Neural progenitor cell (in vitro differentiated cells): ENCODE measurements at regions not wholly inside any gene's neighbourhood (a gene's known extent, or its start where the extent isn't known, plus 50 kb on each side); places are given as distances from the start of the nearest gene placed in this dataset.

Experiments used
- CTCF ChIP-seq: fragments of 200-600 bp; sonication (generic); IDR thresholded peaks from 2 replicates; pipeline ENCODE4 v1.5.1; 2017; ENCODE audit warnings: antibody characterized with exemption, mild to moderate bottlenecking
- EZH2 ChIP-seq: fragments of 200-600 bp; sonication (generic); IDR thresholded peaks from 2 replicates; pipeline ENCODE4 v1.6.1; 2017; ENCODE audit warnings: antibody characterized with exemption, mild to moderate bottlenecking, moderate library complexity

DNA sequence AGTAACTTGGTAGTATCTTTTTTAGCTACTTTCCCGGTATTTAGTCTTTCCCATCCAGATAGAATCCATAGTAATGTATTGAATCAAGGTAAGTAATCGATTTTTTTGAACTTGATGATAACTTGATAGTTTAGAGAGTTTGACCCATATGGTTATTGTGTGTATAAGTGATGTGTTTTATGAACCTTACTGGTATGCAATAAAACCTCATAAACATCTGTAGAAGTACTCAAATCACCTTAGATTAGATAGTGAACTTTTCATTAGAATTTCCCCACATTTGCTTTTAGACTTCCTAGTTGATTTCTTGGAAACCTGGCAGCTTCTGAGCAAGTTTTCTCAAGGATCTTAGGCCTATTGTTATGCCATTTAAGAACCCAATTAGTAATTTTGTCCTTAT lies 80.8 kb upstream of the PDE5A start:
- no peak for TF ChIP-seq CTCF
- TF ChIP-seq EZH2, result no peak
